ENCODE measurements at regions not wholly inside any gene's neighbourhood (a gene's known extent, or its start where the extent isn't known, plus 50 kb on each side); places are given as distances from the start of the nearest gene placed in this dataset.
"Not testable (repeated sequence)": the region's sequence is repeated elsewhere in the genome, so short reads cannot be mapped to it uniquely, and the experiment has no call there.

DNA sequence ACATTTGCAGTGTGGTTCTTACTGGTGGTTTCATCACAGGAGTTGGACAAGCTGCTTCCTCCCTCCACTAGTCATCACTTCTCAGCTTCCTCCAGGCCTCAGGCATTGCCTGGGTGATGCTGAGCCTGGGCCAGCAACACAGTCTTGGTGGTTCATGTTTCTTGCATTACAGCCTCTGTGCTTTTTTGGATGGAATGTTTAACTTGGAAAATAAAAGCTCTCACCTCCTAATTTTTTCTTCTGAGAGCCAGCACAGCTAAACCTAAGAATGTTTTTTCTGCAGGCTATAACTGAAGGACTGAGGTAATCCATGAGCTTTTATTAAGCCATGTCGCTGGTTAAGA lies 66.1 kb upstream of the RHOU start:
- no peak for DNase-seq

DNA sequence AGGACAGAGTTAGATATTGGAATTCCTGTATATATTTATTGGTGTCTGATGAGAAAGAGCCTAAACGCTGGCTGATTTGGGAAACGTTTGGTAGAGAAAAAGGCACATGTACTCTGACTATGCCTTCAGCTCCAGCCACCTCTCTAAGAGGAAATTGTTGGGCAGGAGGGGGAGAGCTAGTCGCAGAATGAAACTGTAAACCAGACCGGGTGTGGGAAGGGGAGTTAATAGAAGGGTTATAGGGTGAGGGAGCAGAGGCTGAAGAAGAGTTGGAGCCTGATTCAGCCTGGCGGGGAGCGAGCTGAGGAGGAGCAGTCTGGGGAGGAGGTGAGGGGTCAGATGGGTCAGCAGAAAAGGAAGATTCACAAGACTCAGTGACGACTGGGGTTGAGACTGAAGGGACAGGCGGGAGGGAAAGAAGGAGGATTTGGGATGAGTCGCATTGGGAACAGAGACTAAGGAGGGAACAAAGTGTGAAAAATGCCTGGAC lies 54.2 kb upstream of the RHOU start:
- not testable (repeated sequence) for DNase-seq

DNA sequence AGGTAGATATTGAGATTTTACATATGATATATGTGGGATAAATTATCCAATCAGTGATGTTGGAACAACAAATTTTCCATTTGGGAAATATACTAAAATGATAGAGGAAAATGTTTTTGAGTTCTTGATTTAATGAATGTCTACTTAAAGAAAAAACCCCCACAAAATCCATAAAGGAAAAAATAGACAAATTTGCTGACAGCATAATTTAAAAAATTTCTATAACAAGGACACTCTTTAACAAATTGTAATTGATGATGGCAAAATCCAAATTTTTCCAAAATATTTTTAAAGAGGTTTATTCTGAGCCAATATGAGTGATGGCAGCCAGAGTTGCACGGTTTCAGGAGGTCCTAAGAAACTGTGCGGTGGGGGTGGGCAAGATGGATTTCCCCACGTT lies 51.9 kb upstream of the RHOU start:
- DNase-seq, result no peak

DNA sequence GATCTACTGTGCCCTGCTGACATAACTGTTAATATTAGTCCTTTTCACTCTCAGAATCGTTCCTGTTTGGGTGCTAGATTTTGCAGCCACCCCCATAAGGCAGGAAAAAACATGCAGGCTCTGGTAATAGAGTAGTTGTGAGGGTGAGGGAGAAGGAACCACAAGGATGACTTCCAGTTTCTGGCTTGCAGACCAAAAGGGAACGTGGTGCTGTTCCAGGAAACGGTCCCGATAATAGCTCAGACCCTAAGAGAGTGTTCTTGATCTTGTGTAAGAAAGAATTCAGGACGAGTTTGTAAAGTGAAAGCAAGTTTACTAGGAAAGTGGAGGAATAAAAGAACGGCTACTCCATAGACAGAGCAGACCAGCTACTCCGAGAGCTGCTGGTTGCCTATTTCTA lies 50.7 kb upstream of the RHOU start:
- no peak for DNase-seq

DNA sequence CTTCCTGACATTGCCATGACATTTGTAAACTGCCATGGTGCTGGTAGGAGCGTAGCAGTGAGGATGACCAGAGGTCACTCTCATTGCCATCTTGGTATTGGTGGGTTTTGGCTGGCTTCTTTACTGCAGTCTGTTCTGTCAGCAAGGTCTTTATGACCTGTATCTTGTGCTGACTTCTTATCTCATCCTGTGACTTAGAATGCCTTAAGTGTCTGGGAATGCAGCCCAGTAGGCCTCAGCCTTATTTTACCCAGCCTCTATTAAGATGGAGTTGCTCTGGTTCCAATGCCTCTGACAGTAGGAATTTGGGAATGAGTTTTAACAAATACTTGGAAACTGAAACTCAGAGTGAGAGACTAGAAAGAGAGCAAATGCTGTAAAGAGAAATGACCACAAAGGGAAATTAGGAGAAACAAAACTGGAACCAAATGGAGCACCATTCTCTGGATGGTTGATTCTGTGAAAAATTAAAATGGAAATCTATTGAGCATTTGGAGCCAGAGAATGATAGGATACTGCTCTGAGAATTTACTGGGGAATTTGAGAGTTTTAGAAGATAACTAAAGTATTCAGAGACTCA lies 50.1 kb upstream of the RHOU start:
- DNase-seq, result no peak
